ENCODE measurements at regions not wholly inside any gene's neighbourhood (a gene's known extent, or its start where the extent isn't known, plus 50 kb on each side); places are given as distances from the start of the nearest gene placed in this dataset.

GRCh38 chr2:193250389-193250788 is 1055.7 kb upstream of the TMEFF2 start:
- no peak overlapping the region for H3K27ac ChIP-seq (ENCODE audit: insufficient read depth in 1 of 2, low read depth in 1 of 2, low read length in 2 of 2, poor library complexity in 1 of 2, severe bottlenecking in 2 of 2)
- POLR2A ChIA-PET = no interaction called here
- H3K9me3 ChIP-seq (ENCODE audit: control extremely low read depth in 1 of 5, control insufficient read depth in 4 of 5, insufficient read depth in 2 of 5, low read depth in 1 of 5, low read length in 4 of 5) = no peaks in the 10 kb centered on the region
- H3K4me3 ChIP-seq (ENCODE audit: control insufficient read depth in 1 of 7, extremely low read depth in 1 of 7, insufficient read depth in 4 of 7, low read depth in 2 of 7, low read length in 6 of 7) = no peak overlapping the region
- no peak for DNase-seq
- CTCF ChIA-PET = no interaction called here
- H3K27me3 ChIP-seq (replicated peaks in 2 of 5; ENCODE audit: control insufficient read depth in 4 of 5, insufficient read depth in 5 of 5, low read length in 4 of 5) = no peaks in the 10 kb centered on the region
- no peaks in the 10 kb centered on the region for H3K36me3 ChIP-seq (ENCODE audit: control insufficient read depth in 4 of 4, insufficient read depth in 4 of 4, low read length in 3 of 4)
- peaks cover 0 to 8% (median 7%) of the 10 kb centered on the region in 4 experiments for H3K4me1 ChIP-seq (ENCODE audit: control extremely low read depth in 1 of 4, control insufficient read depth in 4 of 4, insufficient read depth in 4 of 4, low read length in 3 of 4)

- ChIA-PET CTCF (no interaction called here), POLR2A (no interaction called here)
- Histone ChIP-seq H3K9me3 (ENCODE audit: control extremely low read depth in 1 of 5, control insufficient read depth in 4 of 5, insufficient read depth in 2 of 5, low read depth in 1 of 5, low read length in 4 of 5) (no peaks in the 10 kb centered on the region), H3K27me3 (replicated peaks in 2 of 5; ENCODE audit: control insufficient read depth in 4 of 5, insufficient read depth in 5 of 5, low read length in 4 of 5) (no peaks in the 10 kb centered on the region), H3K27ac (ENCODE audit: insufficient read depth in 1 of 2, low read depth in 1 of 2, low read length in 2 of 2, poor library complexity in 1 of 2, severe bottlenecking in 2 of 2) (no peak overlapping the region), H3K36me3 (ENCODE audit: control insufficient read depth in 4 of 4, insufficient read depth in 4 of 4, low read length in 3 of 4) (no peaks in the 10 kb centered on the region), H3K4me3 (ENCODE audit: control insufficient read depth in 1 of 7, extremely low read depth in 1 of 7, insufficient read depth in 4 of 7, low read depth in 2 of 7, low read length in 6 of 7) (no peak overlapping the region), H3K4me1 (ENCODE audit: control extremely low read depth in 1 of 4, control insufficient read depth in 4 of 4, insufficient read depth in 4 of 4, low read length in 3 of 4) (no peaks in the 10 kb centered on the region)
- no peak for DNase-seq
- no CpG with 5 or more reads among the region's 1 CpG for WGBS (ENCODE audit: insufficient coverage)
Observed at GRCh38 chr2:193240752-193241151, 1046.0 kb upstream of the TMEFF2 start.

GRCh38 chr2:193231634-193232033 is 1036.9 kb upstream of the TMEFF2 start:
- no CpG with 5 or more reads among the region's 2 CpGs for WGBS (ENCODE audit: insufficient coverage)
- Histone ChIP-seq H3K9me3 (ENCODE audit: control extremely low read depth in 1 of 5, control insufficient read depth in 4 of 5, insufficient read depth in 2 of 5, low read depth in 1 of 5, low read length in 4 of 5) (no peaks in the 10 kb centered on the region), H3K27ac (ENCODE audit: insufficient read depth in 1 of 2, low read depth in 1 of 2, low read length in 2 of 2, poor library complexity in 1 of 2, severe bottlenecking in 2 of 2) (no peak overlapping the region), H3K4me3 (ENCODE audit: control insufficient read depth in 1 of 7, extremely low read depth in 1 of 7, insufficient read depth in 4 of 7, low read depth in 2 of 7, low read length in 6 of 7) (no peak overlapping the region), H3K36me3 (ENCODE audit: control insufficient read depth in 4 of 4, insufficient read depth in 4 of 4, low read length in 3 of 4) (peaks cover 0 to 2% (median 0%) of the 10 kb centered on the region in 4 experiments), H3K27me3 (replicated peaks in 2 of 5; ENCODE audit: control insufficient read depth in 4 of 5, insufficient read depth in 5 of 5, low read length in 4 of 5) (no peaks in the 10 kb centered on the region), H3K4me1 (ENCODE audit: control extremely low read depth in 1 of 4, control insufficient read depth in 4 of 4, insufficient read depth in 4 of 4, low read length in 3 of 4) (peaks cover 0 to 4% (median 1%) of the 10 kb centered on the region in 4 experiments)
- DNase-seq = peak in 2 of 3 donors; percentile 17 to 32
- ChIA-PET CTCF (no interaction called here), POLR2A (no interaction called here)

GRCh38 chr2:193228276-193228675 is 1033.5 kb upstream of the TMEFF2 start:
- Histone ChIP-seq H3K36me3 (ENCODE audit: control insufficient read depth in 4 of 4, insufficient read depth in 4 of 4, low read length in 3 of 4) (peaks cover 0 to 2% (median 0%) of the 10 kb centered on the region in 4 experiments), H3K27me3 (replicated peaks in 2 of 5; ENCODE audit: control insufficient read depth in 4 of 5, insufficient read depth in 5 of 5, low read length in 4 of 5) (no peaks in the 10 kb centered on the region), H3K9me3 (ENCODE audit: control extremely low read depth in 1 of 5, control insufficient read depth in 4 of 5, insufficient read depth in 2 of 5, low read depth in 1 of 5, low read length in 4 of 5) (no peaks in the 10 kb centered on the region), H3K27ac (ENCODE audit: insufficient read depth in 1 of 2, low read depth in 1 of 2, low read length in 2 of 2, poor library complexity in 1 of 2, severe bottlenecking in 2 of 2) (no peak overlapping the region), H3K4me1 (ENCODE audit: control extremely low read depth in 1 of 4, control insufficient read depth in 4 of 4, insufficient read depth in 4 of 4, low read length in 3 of 4) (peaks cover 0 to 4% (median 1%) of the 10 kb centered on the region in 4 experiments), H3K4me3 (ENCODE audit: control insufficient read depth in 1 of 7, extremely low read depth in 1 of 7, insufficient read depth in 4 of 7, low read depth in 2 of 7, low read length in 6 of 7) (no peak overlapping the region)
- no peak for DNase-seq
- 100% methylated on average over 1 of the region's 1 CpG for WGBS (ENCODE audit: insufficient coverage)
- ChIA-PET POLR2A (no interaction called here), CTCF (no interaction called here)

- DNase-seq = no peak
- no peaks in the 10 kb centered on the region for H3K9me3 ChIP-seq (ENCODE audit: control extremely low read depth in 1 of 5, control insufficient read depth in 4 of 5, insufficient read depth in 2 of 5, low read depth in 1 of 5, low read length in 4 of 5)
- 100% methylated on average over 1 of the region's 2 CpGs for WGBS (ENCODE audit: insufficient coverage)
- no peak overlapping the region for H3K4me3 ChIP-seq (ENCODE audit: control insufficient read depth in 1 of 7, extremely low read depth in 1 of 7, insufficient read depth in 4 of 7, low read depth in 2 of 7, low read length in 6 of 7)
- CTCF ChIA-PET = interaction anchor here (1.1 kb wide), 1 partner anchor 359 kb away, joined by 3 read pairs; no protein-coding TSS in a partner anchor
- H3K4me1 ChIP-seq (ENCODE audit: control extremely low read depth in 1 of 4, control insufficient read depth in 4 of 4, insufficient read depth in 4 of 4, low read length in 3 of 4) = no peaks in the 10 kb centered on the region
- H3K27ac ChIP-seq (ENCODE audit: insufficient read depth in 1 of 2, low read depth in 1 of 2, low read length in 2 of 2, poor library complexity in 1 of 2, severe bottlenecking in 2 of 2) = no peak overlapping the region
- POLR2A ChIA-PET = no interaction called here
- no peaks in the 10 kb centered on the region for H3K36me3 ChIP-seq (ENCODE audit: control insufficient read depth in 4 of 4, insufficient read depth in 4 of 4, low read length in 3 of 4)
- H3K27me3 ChIP-seq (replicated peaks in 2 of 5; ENCODE audit: control insufficient read depth in 4 of 5, insufficient read depth in 5 of 5, low read length in 4 of 5) = no peaks in the 10 kb centered on the region
Observed at GRCh38 chr2:193222454-193222853, 1027.7 kb upstream of the TMEFF2 start.

GRCh38 chr2:193219413-193219812 is 1024.7 kb upstream of the TMEFF2 start:
- Histone ChIP-seq H3K27ac (ENCODE audit: insufficient read depth in 1 of 2, low read depth in 1 of 2, low read length in 2 of 2, poor library complexity in 1 of 2, severe bottlenecking in 2 of 2) (no peak overlapping the region), H3K27me3 (replicated peaks in 2 of 5; ENCODE audit: control insufficient read depth in 4 of 5, insufficient read depth in 5 of 5, low read length in 4 of 5) (no peaks in the 10 kb centered on the region), H3K4me3 (ENCODE audit: control insufficient read depth in 1 of 7, extremely low read depth in 1 of 7, insufficient read depth in 4 of 7, low read depth in 2 of 7, low read length in 6 of 7) (no peak overlapping the region), H3K4me1 (ENCODE audit: control extremely low read depth in 1 of 4, control insufficient read depth in 4 of 4, insufficient read depth in 4 of 4, low read length in 3 of 4) (no peaks in the 10 kb centered on the region), H3K36me3 (ENCODE audit: control insufficient read depth in 4 of 4, insufficient read depth in 4 of 4, low read length in 3 of 4) (no peaks in the 10 kb centered on the region), H3K9me3 (ENCODE audit: control extremely low read depth in 1 of 5, control insufficient read depth in 4 of 5, insufficient read depth in 2 of 5, low read depth in 1 of 5, low read length in 4 of 5) (no peaks in the 10 kb centered on the region)
- ChIA-PET POLR2A (no interaction called here), CTCF (no interaction called here)
- DNase-seq = no peak

GRCh38 chr2:193201583-193201982 is 1006.9 kb upstream of the TMEFF2 start:
- Histone ChIP-seq H3K4me1 (ENCODE audit: control extremely low read depth in 1 of 4, control insufficient read depth in 4 of 4, insufficient read depth in 4 of 4, low read length in 3 of 4) (no peaks in the 10 kb centered on the region), H3K36me3 (ENCODE audit: control insufficient read depth in 4 of 4, insufficient read depth in 4 of 4, low read length in 3 of 4) (no peaks in the 10 kb centered on the region), H3K27me3 (replicated peaks in 2 of 5; ENCODE audit: control insufficient read depth in 4 of 5, insufficient read depth in 5 of 5, low read length in 4 of 5) (no peaks in the 10 kb centered on the region), H3K4me3 (ENCODE audit: control insufficient read depth in 1 of 7, extremely low read depth in 1 of 7, insufficient read depth in 4 of 7, low read depth in 2 of 7, low read length in 6 of 7) (no peak overlapping the region), H3K27ac (ENCODE audit: insufficient read depth in 1 of 2, low read depth in 1 of 2, low read length in 2 of 2, poor library complexity in 1 of 2, severe bottlenecking in 2 of 2) (no peak overlapping the region), H3K9me3 (ENCODE audit: control extremely low read depth in 1 of 5, control insufficient read depth in 4 of 5, insufficient read depth in 2 of 5, low read depth in 1 of 5, low read length in 4 of 5) (peaks cover 0 to 1% (median 0%) of the 10 kb centered on the region in 5 experiments)
- ChIA-PET POLR2A (no interaction called here), CTCF (no interaction called here)
- DNase-seq = no peak
- WGBS (ENCODE audit: insufficient coverage) = 100% methylated on average over 1 of the region's 2 CpGs

Data from common myeloid progenitor, CD34-positive (primary cell).